RWPE1 (cell line): ENCODE measurements at regions not wholly inside any gene's neighbourhood (a gene's known extent, or its start where the extent isn't known, plus 50 kb on each side); places are given as distances from the start of the nearest gene placed in this dataset.
"Not testable (repeated sequence)": the region's sequence is repeated elsewhere in the genome, so short reads cannot be mapped to it uniquely, and the experiment has no call there.

ENCODE experiments used
- CTCF ChIA-PET: fragments of 350-600 bp; sonication (Branson Sonifier 250); formaldehyde crosslinking; extraction: SDS; loops from one replicate; lab custom pipeline; 2021; lab: Yijun Ruan, JAX
- POLR2A ChIA-PET: fragments of 400-600 bp; formaldehyde crosslinking; extraction: SDS; loops from one replicate; lab custom pipeline; 2020; ENCODE audit warnings: antibody characterized with exemption; ENCODE audit not compliant: low non-redundant PET; lab: Yijun Ruan, JAX
- DNase-seq: peaks from one replicate; pipeline ENCODE4 v3.0.0; 2012; ENCODE audit warnings: low spot score
- H3K27ac ChIP-seq: fragments of 450-650 bp; 2 replicates; pipeline ENCODE4 v1.5.1; 2017
- TF ChIP-seq, protein P1 (sequence below): fragments of 450-650 bp; conservative IDR thresholded peaks from 2 replicates; pipeline ENCODE4 v1.5.1; 2017; ENCODE audit warnings: low read depth, mild to moderate bottlenecking

GRCh38 chr7:16940776-16941175, 59.0 kb upstream of the AGR3 start:
- CTCF ChIA-PET, result no interaction called here

GRCh38 chr7:16942929-16943509, 61.2 kb upstream of the AGR3 start:
- CTCF ChIA-PET, result no interaction called here
- TF ChIP-seq, protein P1, sequence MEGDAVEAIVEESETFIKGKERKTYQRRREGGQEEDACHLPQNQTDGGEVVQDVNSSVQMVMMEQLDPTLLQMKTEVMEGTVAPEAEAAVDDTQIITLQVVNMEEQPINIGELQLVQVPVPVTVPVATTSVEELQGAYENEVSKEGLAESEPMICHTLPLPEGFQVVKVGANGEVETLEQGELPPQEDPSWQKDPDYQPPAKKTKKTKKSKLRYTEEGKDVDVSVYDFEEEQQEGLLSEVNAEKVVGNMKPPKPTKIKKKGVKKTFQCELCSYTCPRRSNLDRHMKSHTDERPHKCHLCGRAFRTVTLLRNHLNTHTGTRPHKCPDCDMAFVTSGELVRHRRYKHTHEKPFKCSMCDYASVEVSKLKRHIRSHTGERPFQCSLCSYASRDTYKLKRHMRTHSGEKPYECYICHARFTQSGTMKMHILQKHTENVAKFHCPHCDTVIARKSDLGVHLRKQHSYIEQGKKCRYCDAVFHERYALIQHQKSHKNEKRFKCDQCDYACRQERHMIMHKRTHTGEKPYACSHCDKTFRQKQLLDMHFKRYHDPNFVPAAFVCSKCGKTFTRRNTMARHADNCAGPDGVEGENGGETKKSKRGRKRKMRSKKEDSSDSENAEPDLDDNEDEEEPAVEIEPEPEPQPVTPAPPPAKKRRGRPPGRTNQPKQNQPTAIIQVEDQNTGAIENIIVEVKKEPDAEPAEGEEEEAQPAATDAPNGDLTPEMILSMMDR, result no peak
- POLR2A ChIA-PET, result no interaction called here
- H3K27ac ChIP-seq, result no peak overlapping the region
- no peak for DNase-seq

More at GRCh38 chr7:16940776-16941175, 59.0 kb upstream of the AGR3 start:
- TF ChIP-seq, protein P1, result no peak
- no peak for DNase-seq
- H3K27ac ChIP-seq, result no peak overlapping the region
- POLR2A ChIA-PET, result no interaction called here

- ChIA-PET CTCF (interaction anchor here (0.6 to 0.7 kb wide), 2 partner anchors 645 to 848 kb away, joined by 3 read pairs; no protein-coding TSS in a partner anchor), POLR2A (no interaction called here)
- no peak overlapping the region for H3K27ac ChIP-seq
- TF ChIP-seq, protein P1, result no peak
- DNase-seq, result no peak
These were observed 63.2 kb upstream of the AGR3 start for GRCh38 chr7:16944936-16945335.

GRCh38 chr7:16945372-16945771, 63.6 kb upstream of the AGR3 start:
- H3K27ac ChIP-seq, result no peak overlapping the region
- TF ChIP-seq, protein P1, result no peak
- CTCF ChIA-PET, result interaction anchor here (0.6 to 0.7 kb wide), 2 partner anchors 644 to 848 kb away, joined by 3 read pairs; no protein-coding TSS in a partner anchor
- POLR2A ChIA-PET, result no interaction called here
- DNase-seq, result no peak

GRCh38 chr7:16948110-16948509, 66.3 kb upstream of the AGR3 start:
- DNase-seq, CTCF ChIA-PET, H3K27ac ChIP-seq, POLR2A ChIA-PET: not testable (repeated sequence)

DNA sequence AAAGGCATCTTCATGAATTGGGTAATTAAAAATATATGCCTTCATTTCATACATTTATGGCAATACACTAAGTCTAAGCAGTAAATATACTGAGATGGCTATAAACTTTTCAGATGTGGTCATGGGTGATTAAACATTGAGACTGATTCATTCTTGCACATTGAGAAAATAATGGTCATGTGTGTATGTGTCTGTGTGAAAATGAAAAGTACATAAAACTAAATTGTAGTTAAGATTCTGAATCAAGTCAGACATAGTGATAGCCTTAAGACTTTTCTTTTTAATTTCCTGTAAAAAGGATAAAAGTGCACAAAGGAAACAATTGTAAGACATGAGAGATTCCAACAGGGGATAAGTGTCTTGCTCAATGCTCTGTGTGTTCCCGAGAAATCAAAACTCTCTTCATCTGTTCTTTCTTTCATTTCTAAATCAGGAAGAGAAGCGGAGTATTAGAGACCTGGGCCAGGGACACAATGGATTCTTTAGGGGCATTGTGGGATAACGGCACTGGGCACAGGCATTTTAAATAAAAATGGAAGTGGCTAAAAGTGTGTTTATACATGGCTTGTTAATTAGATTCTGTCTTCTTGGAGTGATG, 69.8 kb upstream of the AGR3 start:
- no peak overlapping the region for H3K27ac ChIP-seq
- no peak for DNase-seq
- ChIA-PET CTCF (no interaction called here), POLR2A (no interaction called here)
- TF ChIP-seq, protein P1, result no peak

DNA sequence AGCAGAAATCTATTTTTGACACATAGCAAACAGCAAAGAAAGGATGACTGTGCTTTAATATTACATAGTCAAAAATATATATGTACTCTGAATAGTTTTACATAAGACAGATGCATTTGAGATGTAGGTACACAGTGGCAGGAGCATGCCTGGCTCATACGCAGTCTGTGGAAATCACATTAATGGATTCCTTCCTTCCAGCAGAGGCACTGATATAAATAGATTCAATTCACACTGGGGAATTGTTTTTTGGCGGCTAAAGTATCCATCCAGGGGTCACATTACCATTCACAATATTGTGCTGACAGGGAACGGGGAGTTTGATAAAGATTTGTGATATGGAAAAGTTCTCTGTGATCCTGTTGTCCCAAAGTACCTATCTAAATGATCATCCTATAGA, 72.5 kb upstream of the AGR3 start:
- DNase-seq, result no peak
- TF ChIP-seq, protein P1, result no peak
- no peak overlapping the region for H3K27ac ChIP-seq
- ChIA-PET POLR2A (no interaction called here), CTCF (interaction anchor here (1.2 kb wide), 1 partner anchor 36 kb away, joined by 6 read pairs; no protein-coding TSS in a partner anchor)
